GM12878 (cell line): ENCODE measurements at regions not wholly inside any gene's neighbourhood (a gene's known extent, or its start where the extent isn't known, plus 50 kb on each side); places are given as distances from the start of the nearest gene placed in this dataset.

Experiments used
- ATAC-seq: fragments of 200-7000 bp; cut with Tn5 transposase; 3 replicates; pipeline ENCODE4 v1.9.1; 2020; ENCODE audit warnings: mild to moderate bottlenecking, moderate library complexity
- BruUV-seq: library from RNA; stranded (reverse); fragments of 400-500 nt; replicated peaks from 2 replicates; lab custom pipeline; 2021; lab: Mats Ljungman, UMichigan
- CTCF ChIA-PET: fragments of 300-600 bp; sonication (Branson Sonifier 250); formaldehyde crosslinking; extraction: SDS; loops from one replicate; lab custom pipeline; 2021; ENCODE audit warnings: inconsistent platforms; lab: Yijun Ruan, JAX
- POLR2A ChIA-PET: fragments of 350-600 bp; formaldehyde crosslinking; extraction: SDS; loops from one replicate; lab custom pipeline; 2021; ENCODE audit warnings: inconsistent platforms; lab: Charles Lee
- RAD21 ChIA-PET: fragments of 300-600 bp; sonication (Branson Sonifier 250); formaldehyde crosslinking; loops from one replicate; lab custom pipeline; 2023; ENCODE audit warnings: antibody characterized with exemption; ENCODE audit not compliant: unreplicated experiment; lab: Charles Lee
- SMC1A ChIA-PET: fragments of 300-600 bp; sonication (Branson Sonifier 250); formaldehyde crosslinking; loops from one replicate; lab custom pipeline; 2023; ENCODE audit not compliant: unreplicated experiment, uncharacterized antibody; lab: Charles Lee
- DNase-seq: peaks from one replicate; pipeline ENCODE4 v3.0.0-alpha.2; 2011; ENCODE audit warnings: low read depth, low spot score
- FAIRE-seq: peaks from 3 replicates; lab custom pipeline; 2011; peaks lifted over from hg19 to GRCh38; lab: Jason Lieb, UNC
- H2AFZ ChIP-seq: 2 replicates; pipeline ENCODE4 v1.6.0; 2011; ENCODE audit warnings: low read depth, low read length, control low read depth; ENCODE audit not compliant: control insufficient read depth
- H3K27ac ChIP-seq: 2 replicates; pipeline ENCODE4 v1.5.1; 2011; ENCODE audit warnings: control low read depth; ENCODE audit not compliant: control insufficient read depth, insufficient read depth
- H3K27me3 ChIP-seq, 2 experiments: replicated peaks in 1 of 2; 2 replicates each; pipeline versions ENCODE4 v1.6.0 to v1.6.1; 2011; ENCODE audit warnings: low read length in 1 of 2; ENCODE audit not compliant: control insufficient read depth in 2 of 2, insufficient read depth in 2 of 2
- H3K36me3 ChIP-seq, 2 experiments: 2 replicates each; pipeline ENCODE4 v1.5.1; 2011; ENCODE audit warnings: low read length in 1 of 2; ENCODE audit not compliant: control insufficient read depth in 2 of 2, insufficient read depth in 2 of 2
- H3K4me1 ChIP-seq: 2 replicates; pipeline ENCODE4 v1.6.1; 2011; ENCODE audit warnings: mild to moderate bottlenecking, low read length, moderate library complexity, mixed read lengths; ENCODE audit not compliant: control insufficient read depth, insufficient read depth
- H3K4me2 ChIP-seq: 2 replicates; pipeline ENCODE4 v1.6.0; 2011; ENCODE audit warnings: control low read depth; ENCODE audit not compliant: control insufficient read depth, insufficient read depth
- H3K4me3 ChIP-seq: fragments of 200-600 bp; sonication (generic); 2 replicates; pipeline ENCODE4 v1.5.1; 2016
- H3K79me2 ChIP-seq: 2 replicates; pipeline ENCODE4 v1.6.0; 2011; ENCODE audit warnings: low read length; ENCODE audit not compliant: control insufficient read depth, insufficient read depth
- H3K9ac ChIP-seq: 2 replicates; pipeline ENCODE4 v1.8.0; 2011; ENCODE audit warnings: low read length, control low read depth, mixed read lengths; ENCODE audit not compliant: control insufficient read depth, insufficient read depth
- H3K9me3 ChIP-seq: replicated peaks from 3 replicates; pipeline ENCODE4 v1.5.1; 2011; ENCODE audit warnings: mild to moderate bottlenecking, low read length; ENCODE audit not compliant: control insufficient read depth, insufficient read depth
- H4K20me1 ChIP-seq: 2 replicates; pipeline ENCODE4 v1.6.0; 2011; ENCODE audit not compliant: control insufficient read depth, insufficient read depth
- HDGF ChIP-seq: fragments of 450-650 bp; IDR thresholded peaks from 2 replicates; pipeline ENCODE4 v1.6.1; 2016; ENCODE audit warnings: antibody characterized with exemption
- IKZF2 ChIP-seq, 2 experiments: fragments of 450-650 bp; IDR thresholded peaks; 2 replicates each; pipeline ENCODE4 v1.6.1; 2017; ENCODE audit warnings: mild to moderate bottlenecking in 2 of 2, moderate library complexity in 2 of 2
- KAT2A ChIP-seq: conservative IDR thresholded peaks from 2 replicates; pipeline ENCODE4 v1.6.1; 2011; ENCODE audit warnings: low read depth, low read length; ENCODE audit not compliant: control insufficient read depth
- MEF2B ChIP-seq: fragments of 450-650 bp; IDR thresholded peaks from 2 replicates; pipeline ENCODE4 v1.6.1; 2018; ENCODE audit warnings: mild to moderate bottlenecking, moderate library complexity; ENCODE audit not compliant: partially characterized antibody, poor library complexity, severe bottlenecking
- NR2F1 ChIP-seq: fragments of 450-650 bp; conservative IDR thresholded peaks from 2 replicates; pipeline ENCODE4 v1.6.1; 2017; ENCODE audit warnings: mild to moderate bottlenecking
- PRDM15 ChIP-seq: fragments of 450-650 bp; formaldehyde crosslinking; IDR thresholded peaks from 2 replicates; pipeline ENCODE4 v1.4.0; 2020; ENCODE audit warnings: mild to moderate bottlenecking, moderate library complexity
- SPI1 ChIP-seq: IDR thresholded peaks from 2 replicates; pipeline ENCODE4 v1.6.1; 2011; ENCODE audit warnings: low read depth, mild to moderate bottlenecking, low read length, moderate library complexity, borderline replicate concordance; ENCODE audit not compliant: insufficient read depth
- SRF ChIP-seq, 2 experiments: IDR thresholded peaks; 2 replicates each; pipeline ENCODE4 v1.6.1; 2011; ENCODE audit warnings: low read depth in 2 of 2, low read length in 2 of 2, mild to moderate bottlenecking in 1 of 2, moderate library complexity in 1 of 2
- STAT3 ChIP-seq: IDR thresholded peaks from 2 replicates; pipeline ENCODE4 v1.6.1; 2011; ENCODE audit warnings: low read depth, low read length, improper control_type of control experiment
- ZBTB4 ChIP-seq: fragments of 450-650 bp; formaldehyde crosslinking; IDR thresholded peaks from 2 replicates; pipeline ENCODE4 v1.4.0; 2022; ENCODE audit warnings: mild to moderate bottlenecking, moderate library complexity
- WGBS: methylation state at CpG from one replicate; pipeline ENCODE4 v1.1.6; 2016; ENCODE audit warnings: low lambda C conversion rate; ENCODE audit not compliant: insufficient replicate concordance, insufficient coverage; ENCODE audit errors: missing lambda C conversion rate; 5-methylcytosine and 5-hydroxymethylcytosine counted together
- in situ Hi-C: fragments of 300-500 bp; cut with MboI; formaldehyde crosslinking; loops from 9 replicates; pipeline ENCODE4 v1.14.3; 2018; ENCODE audit warnings: mixed read lengths
- intact Hi-C: fragments of 100-400 bp; cut with micrococcal nuclease; formaldehyde crosslinking; loops from one replicate; pipeline ENCODE4 v1.14.2; 2022; ENCODE audit not compliant: unreplicated experiment

GRCh38 chr16:76800196-76800595 is 390.8 kb upstream of the MON1B start:
- in situ Hi-C loops, result no loop called here
- H2AFZ ChIP-seq, result no peak overlapping the region
- no TSS peak for BruUV-seq
- intact Hi-C loops, result no loop called here
- TF ChIP-seq NR2F1 (no peak), IKZF2 (IDR thresholded peaks at IDR 0.05) (no peak), HDGF (no peak), STAT3 (no peak), SRF (IDR thresholded peaks at IDR 0.05; ENCODE audit: low read depth in 2 of 2, low read length in 2 of 2) (no peak), MEF2B (no peak), ZBTB4 (CRISPR knock-in tag) (no peak), PRDM15 (no peak), KAT2A (no peak), SPI1 (no peak)
- TF ChIP-seq, all 136 proteins: peak for 0
- ChIA-PET CTCF (interaction anchor here (1.5 kb wide), 1 partner anchor 8 kb away, joined by 3 read pairs; no protein-coding TSS in a partner anchor), POLR2A (no interaction called here), SMC1A (interaction anchor here (0.6 to 0.7 kb wide), 2 partner anchors 14 to 125 kb away, joined by 3 read pairs; no protein-coding TSS in a partner anchor), RAD21 (interaction anchor here (0.7 kb wide), 1 partner anchor 15 kb away, joined by 3 read pairs; no protein-coding TSS in a partner anchor)
- H3K27me3 ChIP-seq, result no peaks in the 10 kb centered on the region
- H3K4me3 ChIP-seq, result no peak overlapping the region
- H3K9ac ChIP-seq, result no peak overlapping the region
- no peaks in the 10 kb centered on the region for H3K9me3 ChIP-seq
- no peak overlapping the region for H3K27ac ChIP-seq
- no peaks in the 10 kb centered on the region for H3K4me1 ChIP-seq
- WGBS, result 26% methylated on average over 6 of the region's 6 CpGs
- H3K79me2 ChIP-seq, result no peaks in the 10 kb centered on the region
- DNase-seq (no peak), FAIRE-seq (no peak), ATAC-seq (peak; percentile 45; the same call in 2 of the 3 replicates)
- H3K36me3 ChIP-seq, result no peaks in the 10 kb centered on the region
- no peaks in the 10 kb centered on the region for H4K20me1 ChIP-seq
- no peak overlapping the region for H3K4me2 ChIP-seq
